HG03457 (cell line): ENCODE measurements at regions not wholly inside any gene's neighbourhood (a gene's known extent, or its start where the extent isn't known, plus 50 kb on each side); places are given as distances from the start of the nearest gene placed in this dataset.

Source experiments
- ATAC-seq: cut with Tn5 transposase; IDR thresholded peaks from one replicate; pipeline ENCODE4 v1.9.1; 2021; ENCODE audit warnings: moderate number of reproducible peaks; ENCODE audit not compliant: unreplicated experiment

DNA sequence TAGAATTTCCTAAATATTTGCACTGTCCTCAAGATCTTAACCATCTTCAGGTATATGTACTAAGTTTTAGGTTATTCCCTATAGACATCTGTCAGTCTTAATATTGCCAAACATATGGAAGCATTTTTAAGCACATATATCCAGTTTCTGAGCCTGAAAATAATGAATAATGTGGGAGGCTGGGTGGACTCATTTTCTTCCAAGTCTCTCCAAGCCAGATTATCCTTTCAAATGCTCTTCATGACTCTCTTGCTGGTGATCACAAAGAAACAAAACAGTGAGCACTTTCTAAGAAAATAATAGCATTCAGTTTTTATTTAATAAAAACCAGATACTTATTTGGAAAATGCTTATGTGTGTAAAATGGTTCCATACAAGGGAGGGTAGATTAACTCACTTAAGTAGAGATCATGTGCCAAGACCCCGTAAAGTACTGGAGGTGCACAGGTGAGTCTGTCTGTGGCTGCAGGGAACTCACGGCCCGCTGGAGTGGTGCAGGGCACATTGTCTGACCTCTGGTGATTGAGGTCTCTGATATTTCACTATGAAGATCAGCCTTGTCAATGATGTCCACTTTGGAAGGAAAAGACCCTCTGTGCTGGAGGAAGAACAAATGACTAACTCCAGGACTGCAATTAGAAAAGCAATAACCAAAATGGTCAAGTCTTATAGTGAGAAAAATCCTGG lies 161.6 kb downstream of the TMEM18 start:
- ATAC-seq: no peak

GRCh38 chr2:513981-514706 lies 163.1 kb downstream of the TMEM18 start:
- ATAC-seq: no peak

GRCh38 chr2:510839-511238 lies 166.4 kb downstream of the TMEM18 start:
- ATAC-seq: no peak

DNA sequence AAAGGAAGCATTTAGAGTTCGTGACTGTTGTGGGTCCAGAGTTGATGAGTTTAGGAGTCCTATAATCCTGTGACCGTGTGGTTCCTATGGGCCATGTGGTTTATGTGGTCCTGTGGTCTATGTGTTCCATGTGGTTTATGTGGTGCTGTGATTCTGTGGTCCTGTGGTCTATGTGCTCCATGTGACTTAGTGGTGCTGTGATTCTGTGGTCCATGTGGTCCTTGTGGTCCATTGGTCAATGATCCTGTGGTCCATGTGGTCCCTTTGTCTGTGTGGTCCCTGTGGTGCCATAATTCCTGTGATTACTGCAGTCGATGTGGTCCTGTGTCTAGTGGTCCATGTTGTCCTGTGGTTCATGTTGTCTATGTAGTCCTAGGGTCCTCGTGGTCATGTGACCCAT lies 167.3 kb downstream of the TMEM18 start:
- ATAC-seq: no peak

DNA sequence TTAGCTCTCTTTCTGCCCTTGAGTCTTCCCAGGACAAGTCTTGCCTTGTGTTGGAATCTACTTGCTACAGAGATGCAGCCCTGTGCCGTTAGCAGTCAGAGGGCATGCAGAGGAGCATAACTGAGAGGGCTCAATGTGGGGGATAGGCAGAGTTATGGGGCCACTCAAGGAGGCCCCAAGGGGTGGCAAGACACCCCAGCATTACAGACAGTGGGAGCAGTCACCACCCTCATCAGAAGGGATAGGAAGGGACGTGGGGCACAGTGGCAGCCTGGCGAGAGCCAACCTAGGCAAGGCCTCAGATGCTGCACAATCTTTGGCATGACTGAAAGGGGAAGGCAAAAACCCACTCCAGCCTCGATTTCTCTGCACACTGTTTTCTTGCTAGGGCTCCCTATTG lies 169.1 kb downstream of the TMEM18 start:
- no peak for ATAC-seq

- ATAC-seq: no peak
Measured at GRCh38 chr2:506866-507265, 170.3 kb downstream of the TMEM18 start.

DNA sequence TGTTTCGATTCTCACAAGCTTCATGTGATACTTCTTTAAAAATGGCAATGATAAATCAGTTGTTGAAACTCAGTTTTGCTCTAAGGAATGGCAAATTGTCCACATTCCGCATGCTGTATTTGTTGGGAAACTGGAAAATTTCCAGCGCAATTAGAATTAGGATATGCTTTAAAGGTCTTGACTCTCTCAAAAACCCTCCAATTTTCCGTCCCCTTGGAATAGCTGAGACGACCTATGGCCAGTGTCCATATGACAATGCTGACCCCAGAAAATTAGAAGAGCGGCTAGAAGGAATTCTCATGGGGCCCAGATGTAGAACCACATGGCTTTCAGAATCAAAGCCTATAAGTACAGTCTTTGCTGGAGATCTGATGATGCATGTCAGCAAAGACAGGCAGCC lies 170.8 kb downstream of the TMEM18 start:
- ATAC-seq: no peak

DNA sequence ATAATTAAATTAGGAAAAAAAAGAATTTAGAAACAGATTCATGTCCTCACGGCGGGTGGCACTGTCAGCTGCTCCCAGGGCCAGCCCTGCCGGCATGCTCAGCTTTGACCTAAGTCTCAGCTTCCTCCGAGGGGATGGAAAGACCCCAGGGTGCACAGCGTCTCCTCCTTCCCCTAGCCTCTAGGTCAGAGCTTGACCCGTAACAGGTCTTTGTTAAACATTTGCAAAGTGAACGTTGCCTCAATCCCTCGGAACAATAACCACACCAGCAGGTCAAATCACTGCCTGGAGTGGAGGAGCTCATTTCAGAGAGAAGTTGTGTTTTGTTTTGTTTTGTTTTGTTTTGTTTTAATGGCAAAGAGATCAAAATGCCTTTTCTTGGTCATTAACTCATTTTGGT lies 171.3 kb downstream of the TMEM18 start:
- ATAC-seq: no peak

DNA sequence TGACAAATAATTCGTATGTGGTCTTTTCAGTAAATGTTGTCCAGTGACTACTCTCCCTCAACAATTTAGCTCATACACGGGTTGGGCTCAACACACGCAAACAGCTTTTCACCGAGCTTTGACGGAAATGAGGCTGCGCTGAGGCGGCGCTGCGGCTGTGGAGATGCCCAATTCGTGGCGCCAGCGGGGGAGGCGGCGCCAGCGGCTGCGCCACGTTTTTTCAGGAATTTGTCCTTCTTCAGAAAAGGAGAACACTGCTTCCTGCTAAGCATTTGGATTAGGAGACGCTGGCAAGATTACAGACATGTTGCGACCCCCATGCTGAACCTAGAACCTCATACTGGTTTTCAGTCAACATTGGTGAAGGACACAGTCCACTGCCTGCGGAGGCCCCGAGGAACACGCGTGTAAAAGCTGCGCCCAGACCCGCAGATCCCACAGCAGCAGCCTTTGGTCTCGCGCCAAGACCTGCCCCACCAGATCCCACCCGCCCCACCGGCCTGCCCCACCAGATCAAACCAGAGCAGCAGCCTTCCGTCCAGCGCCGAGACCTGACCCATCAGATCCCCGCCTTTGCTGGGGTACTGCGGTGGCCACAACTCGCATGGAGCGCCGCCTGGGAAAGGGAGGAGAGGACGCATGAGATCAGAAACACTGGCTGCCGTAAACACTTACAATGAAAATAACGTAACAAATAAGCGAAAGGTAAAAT lies 173.8 kb downstream of the TMEM18 start:
- no peak for ATAC-seq

DNA sequence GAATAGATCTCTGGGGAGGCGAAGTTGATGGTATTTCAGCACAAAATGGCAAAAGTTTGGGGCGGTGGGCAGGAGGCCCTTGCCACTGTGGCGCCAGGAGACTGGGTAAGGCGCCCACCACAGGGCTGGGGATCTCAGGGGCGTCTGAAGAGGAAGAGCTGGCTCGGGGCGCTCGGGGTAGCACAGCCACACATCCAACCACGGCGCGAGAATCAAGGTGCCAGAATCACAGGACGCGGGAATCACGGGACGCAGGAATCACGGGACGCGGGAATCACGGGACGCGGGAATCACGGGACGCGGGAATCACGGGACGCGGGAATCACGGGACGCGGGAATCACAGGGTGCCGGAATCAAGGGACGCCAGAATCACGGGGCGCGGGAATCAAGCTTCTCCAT lies 174.4 kb downstream of the TMEM18 start:
- no peak for ATAC-seq

DNA sequence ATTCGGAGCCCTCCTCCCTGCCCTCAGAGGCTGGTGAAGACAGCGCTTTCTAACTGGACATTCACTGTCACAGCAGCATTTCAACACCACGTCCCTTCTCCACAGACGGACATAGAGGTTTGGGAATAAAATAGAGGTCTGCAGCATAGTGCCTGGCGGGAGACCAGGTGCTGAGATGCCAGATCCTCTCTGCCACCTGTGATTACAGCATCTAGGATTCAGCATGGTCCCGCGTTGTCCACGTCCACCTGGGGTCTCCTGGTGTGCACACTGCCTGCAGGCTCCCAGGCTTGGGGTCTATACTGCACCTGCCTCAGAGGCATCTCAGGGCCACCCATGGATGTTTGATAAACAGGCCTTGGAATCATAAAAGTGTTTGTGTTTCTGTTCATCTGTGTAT lies 175.5 kb downstream of the TMEM18 start:
- no peak for ATAC-seq

- no peak for ATAC-seq
Measured at GRCh38 chr2:501130-501529, 176.1 kb downstream of the TMEM18 start.

GRCh38 chr2:499726-500125 lies 177.5 kb downstream of the TMEM18 start:
- ATAC-seq: no peak

DNA sequence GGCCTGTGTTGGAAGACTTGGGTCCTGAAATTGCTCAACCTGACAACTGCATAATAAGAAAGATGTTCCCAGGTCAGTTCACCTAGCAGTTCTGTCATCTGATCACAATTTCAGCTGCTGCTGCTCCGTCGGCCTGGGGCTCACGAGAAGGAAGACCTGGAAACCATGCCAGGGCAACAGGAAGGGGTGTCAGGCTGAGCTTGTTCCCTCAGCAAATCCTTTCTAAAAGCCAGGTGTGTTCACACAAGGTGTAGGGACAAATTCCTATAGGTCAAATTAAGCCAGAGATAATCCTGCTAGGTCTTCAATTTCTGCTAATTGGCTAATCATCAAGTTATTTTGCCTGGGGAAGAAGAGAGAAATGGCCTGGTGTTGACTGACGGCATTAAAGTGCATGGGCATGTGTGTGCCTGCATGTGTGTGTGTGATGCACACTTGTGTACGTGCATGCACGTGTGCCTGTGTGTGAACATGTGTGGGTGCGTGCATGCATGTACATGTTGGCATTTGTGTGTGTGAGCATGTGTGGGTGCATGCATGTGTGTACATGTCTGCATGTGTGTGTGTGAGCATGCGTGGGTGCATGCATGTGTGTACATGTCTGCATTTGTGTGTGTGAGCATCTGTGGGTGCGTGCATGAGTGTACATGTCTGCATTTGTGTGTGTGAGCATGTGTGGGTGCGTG lies 178.6 kb downstream of the TMEM18 start:
- no peak for ATAC-seq

DNA sequence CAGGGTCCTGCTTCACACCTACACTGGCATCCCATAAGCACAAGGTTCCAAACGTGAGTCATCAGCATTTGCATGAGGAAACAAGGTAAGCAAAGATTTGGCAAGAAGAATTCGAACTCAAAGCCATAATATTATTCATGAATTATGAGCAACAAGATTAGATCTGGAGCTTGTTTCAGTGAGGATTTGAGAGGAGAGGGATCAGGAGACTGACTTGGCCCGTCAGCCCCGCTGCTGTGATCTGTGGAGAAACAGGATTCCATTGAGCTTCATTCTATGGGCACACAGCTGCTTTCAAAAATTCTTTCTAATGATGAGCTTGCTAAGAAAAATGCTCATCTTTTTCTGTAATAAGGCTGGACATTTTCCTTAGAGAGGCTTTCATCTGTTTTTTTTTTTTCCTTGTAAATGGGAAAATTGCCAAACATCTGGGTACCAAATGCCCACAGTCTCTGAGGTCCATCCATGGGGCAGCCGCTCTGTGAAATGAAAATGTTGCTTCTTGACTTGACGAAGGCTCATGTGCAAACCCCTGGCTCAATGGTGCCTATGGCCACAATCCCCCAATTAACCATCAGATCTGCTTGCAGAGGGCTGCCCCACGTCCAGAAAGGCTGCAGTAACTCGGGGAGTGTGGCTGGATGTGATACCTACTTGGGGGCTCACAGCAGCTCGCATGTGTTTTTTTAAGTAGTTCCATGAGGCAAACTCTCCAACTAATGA lies 179.3 kb downstream of the TMEM18 start:
- ATAC-seq: no peak

- ATAC-seq: no peak
Measured at GRCh38 chr2:496729-497128, 180.5 kb downstream of the TMEM18 start.

- ATAC-seq: no peak
Measured at GRCh38 chr2:495745-496275, 181.4 kb downstream of the TMEM18 start.

DNA sequence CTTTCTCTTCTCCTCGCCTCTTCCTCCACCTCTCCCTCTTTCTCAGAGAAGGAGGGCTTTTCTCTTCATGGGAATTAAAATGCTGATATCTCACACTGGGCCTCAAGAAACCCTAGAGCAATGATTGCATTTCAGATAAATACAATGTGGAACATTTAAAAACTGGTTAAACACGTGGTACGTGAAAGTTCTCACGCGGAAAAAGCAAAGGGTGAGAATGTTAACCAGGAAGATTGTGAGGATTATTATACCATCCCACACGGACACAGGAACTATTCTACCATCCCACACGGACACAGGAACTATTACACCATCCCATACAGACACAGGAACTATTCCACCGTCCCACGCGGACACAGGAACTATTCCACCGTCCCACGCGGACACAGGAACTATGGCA lies 182.4 kb downstream of the TMEM18 start:
- ATAC-seq: no peak

DNA sequence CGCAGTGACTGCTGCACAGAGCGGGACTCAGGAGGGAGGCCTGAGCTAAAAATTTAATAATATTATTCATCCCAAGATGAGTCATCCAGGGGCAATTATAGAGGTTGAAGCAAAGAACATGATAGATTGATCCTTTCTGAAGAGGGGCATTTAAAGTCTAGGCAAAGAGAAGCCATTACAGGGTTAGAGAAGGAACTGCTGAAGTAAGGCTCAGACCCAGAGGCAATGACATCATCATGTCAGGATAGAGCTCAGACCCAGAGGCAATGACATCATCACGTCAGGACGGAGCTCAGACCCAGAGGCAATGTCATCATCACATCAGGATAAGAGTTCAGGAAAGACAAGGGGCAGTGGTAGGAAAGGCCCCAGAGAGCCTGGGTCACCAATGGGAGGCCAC lies 184.0 kb downstream of the TMEM18 start:
- ATAC-seq: no peak

- ATAC-seq: no peak
Measured at GRCh38 chr2:492178-492577, 185.0 kb downstream of the TMEM18 start.

DNA sequence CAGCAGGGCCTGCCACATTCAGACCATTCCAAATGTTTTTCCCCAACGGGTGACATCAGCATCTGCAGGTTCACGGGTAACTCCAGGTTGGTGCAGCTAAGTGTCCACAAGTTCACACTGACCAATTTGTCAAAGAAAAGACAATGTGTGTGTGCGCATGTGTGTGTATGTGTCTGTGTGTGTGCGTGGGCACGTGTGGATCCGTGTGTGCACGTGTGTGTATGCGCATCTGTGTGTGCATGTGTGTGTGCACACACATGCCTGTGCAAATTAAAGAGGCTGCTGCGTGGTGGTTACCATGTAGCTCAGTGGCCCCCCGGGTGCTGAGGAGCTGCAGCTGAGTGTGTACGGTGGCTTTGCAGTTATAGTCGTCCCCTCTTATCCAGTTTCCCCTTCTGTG lies 187.4 kb downstream of the TMEM18 start:
- no peak for ATAC-seq
